ENCODE measurements at regions not wholly inside any gene's neighbourhood (a gene's known extent, or its start where the extent isn't known, plus 50 kb on each side); places are given as distances from the start of the nearest gene placed in this dataset.
"Not testable (repeated sequence)": the region's sequence is repeated elsewhere in the genome, so short reads cannot be mapped to it uniquely, and the experiment has no call there.

DNA sequence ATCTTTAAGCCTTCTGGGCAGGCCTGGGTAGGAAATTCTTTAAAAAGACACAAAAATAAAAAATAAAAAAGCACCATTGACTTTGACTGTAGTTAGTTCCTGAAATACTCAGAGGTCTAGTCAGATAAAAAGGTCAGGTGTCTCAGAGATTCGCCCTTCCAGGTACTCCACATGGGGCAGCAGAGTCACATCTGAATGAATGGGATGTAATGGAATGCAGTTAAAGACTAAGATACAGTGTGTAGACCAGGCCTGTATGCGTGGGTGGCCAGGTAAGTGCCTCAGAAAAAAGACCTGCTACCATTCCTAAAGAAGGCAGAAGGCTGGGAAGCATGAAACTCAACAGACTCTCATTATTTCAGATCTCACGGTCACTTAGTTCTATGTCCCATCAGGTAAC, 68.6 kb upstream of the SEM1 start:
- TF ChIP-seq POLR2A (IDR thresholded peaks at IDR 0.05) = no peak
- TF ChIP-seq POLR2AphosphoS5 (IDR thresholded peaks at IDR 0.05) = no peak
- no peak for TF ChIP-seq EP300 (IDR thresholded peaks at IDR 0.05)
- no peak for TF ChIP-seq CTCF (IDR thresholded peaks at IDR 0.05)
- WGBS, 2 donors = 61 to 70% methylated on average over 3 of the region's 3 CpGs

DNA sequence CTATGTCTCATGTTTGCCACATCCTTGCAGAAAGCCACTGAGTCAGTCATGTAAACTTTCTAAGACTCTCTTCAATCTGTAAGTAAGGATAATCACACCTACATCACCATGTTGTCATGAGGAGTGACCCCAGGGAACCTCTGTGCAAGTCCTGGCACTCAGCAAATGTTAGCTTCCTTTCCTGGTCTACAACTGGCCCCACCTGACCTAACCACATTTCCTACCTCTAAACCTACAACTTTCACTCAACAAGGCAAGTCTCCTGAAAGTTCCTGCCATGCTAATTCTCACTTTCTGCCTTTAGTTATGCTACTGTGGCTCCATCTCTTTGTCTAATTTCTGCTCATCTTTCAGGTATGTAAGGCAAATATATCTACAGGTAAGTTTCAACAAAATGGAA, 72.3 kb upstream of the SEM1 start:
- DNase-seq (no peak), ATAC-seq (ENCODE audit: low FRiP score in 2 of 2) (no peak)
- Histone ChIP-seq H3K27ac (no peak overlapping the region), H3K36me3 (no peaks in the 10 kb centered on the region), H3K4me3 (no peak overlapping the region), H3K4me1 (no peaks in the 10 kb centered on the region), H3K27me3 (no peaks in the 10 kb centered on the region), H3K9me3 (no peaks in the 10 kb centered on the region)
- TF ChIP-seq CTCF (IDR thresholded peaks at IDR 0.05) (no peak), POLR2AphosphoS5 (IDR thresholded peaks at IDR 0.05) (no peak), POLR2A (IDR thresholded peaks at IDR 0.05) (no peak), EP300 (IDR thresholded peaks at IDR 0.05) (no peak)

More for the DNA sequence above, 68.6 kb upstream of the SEM1 start:
- H3K4me3 ChIP-seq = no peak overlapping the region
- no peak overlapping the region for H3K27ac ChIP-seq
- H3K4me1 ChIP-seq = no peaks in the 10 kb centered on the region
- no peak for ATAC-seq (ENCODE audit: low FRiP score in 2 of 2)
- no peaks in the 10 kb centered on the region for H3K9me3 ChIP-seq
- H3K36me3 ChIP-seq = no peaks in the 10 kb centered on the region
- no peaks in the 10 kb centered on the region for H3K27me3 ChIP-seq
- DNase-seq = no peak

DNA sequence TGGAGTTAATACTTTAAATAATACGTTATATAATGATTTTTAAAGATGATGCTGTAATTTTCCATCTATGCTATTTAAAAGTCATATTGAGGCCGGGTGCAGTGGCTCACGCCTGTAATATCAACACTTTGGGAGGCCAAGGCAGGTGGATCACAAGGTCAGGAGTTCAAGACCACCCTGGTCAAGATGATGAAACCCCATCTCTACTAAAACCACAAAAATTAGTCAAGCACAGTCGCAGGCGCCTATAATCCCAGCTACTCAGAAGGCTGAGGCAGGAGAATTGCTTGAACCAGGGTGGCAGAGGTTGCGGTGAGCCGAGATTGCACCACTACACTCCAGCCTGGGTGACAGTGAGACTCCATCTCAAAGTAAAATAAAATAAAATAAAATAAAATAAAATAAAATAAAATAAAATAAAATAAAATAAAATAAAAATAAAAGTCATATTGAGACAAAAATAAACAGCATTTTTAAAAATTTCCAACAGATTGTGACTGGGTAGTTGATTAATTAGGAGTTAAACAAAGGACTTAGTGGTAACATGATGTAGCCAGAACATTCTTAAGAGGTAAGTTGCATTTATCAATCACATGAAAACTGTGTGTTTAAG, 73.1 kb upstream of the SEM1 start:
- WGBS, 2 donors = 70 to 77% methylated on average over 7 of the region's 7 CpGs
- H3K4me1 ChIP-seq, H3K9me3 ChIP-seq: not testable (repeated sequence)

DNA sequence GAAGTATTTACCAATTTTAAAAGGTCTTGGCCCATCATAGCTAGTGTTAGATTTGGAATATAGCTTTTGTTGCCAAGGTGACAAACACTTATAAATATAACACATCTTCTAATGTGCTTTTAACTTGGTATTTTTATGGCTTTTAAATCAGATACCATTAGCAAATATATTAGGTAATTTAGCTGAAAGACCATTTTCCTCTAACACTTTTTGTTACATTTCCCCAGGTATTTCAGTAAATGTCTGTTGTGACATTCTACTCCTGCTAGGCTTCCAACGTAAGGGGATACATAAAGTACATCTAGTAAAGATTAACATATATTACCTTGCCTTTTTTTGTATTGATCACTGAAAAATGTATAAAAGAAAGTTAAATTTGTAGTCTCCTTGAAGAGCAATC, 75.0 kb upstream of the SEM1 start:
- 62 to 64% methylated on average over 1 of the region's 1 CpG for WGBS, 2 donors
- ATAC-seq (ENCODE audit: low FRiP score in 2 of 2) (no peak), DNase-seq (no peak)
- Histone ChIP-seq H3K27ac (no peak overlapping the region), H3K27me3 (no peaks in the 10 kb centered on the region), H3K9me3 (no peaks in the 10 kb centered on the region), H3K36me3 (no peaks in the 10 kb centered on the region), H3K4me1 (no peaks in the 10 kb centered on the region), H3K4me3 (no peak overlapping the region)
- TF ChIP-seq EP300 (IDR thresholded peaks at IDR 0.05) = no peak
- no peak for TF ChIP-seq CTCF (IDR thresholded peaks at IDR 0.05)
- TF ChIP-seq POLR2AphosphoS5 (IDR thresholded peaks at IDR 0.05) = no peak
- no peak for TF ChIP-seq POLR2A (IDR thresholded peaks at IDR 0.05)

More for the DNA sequence above, 73.1 kb upstream of the SEM1 start:
- not testable (repeated sequence) for H3K36me3 ChIP-seq; H3K27ac ChIP-seq; H3K4me3 ChIP-seq; DNase-seq; H3K27me3 ChIP-seq; ATAC-seq (ENCODE audit: low FRiP score in 2 of 2)

DNA sequence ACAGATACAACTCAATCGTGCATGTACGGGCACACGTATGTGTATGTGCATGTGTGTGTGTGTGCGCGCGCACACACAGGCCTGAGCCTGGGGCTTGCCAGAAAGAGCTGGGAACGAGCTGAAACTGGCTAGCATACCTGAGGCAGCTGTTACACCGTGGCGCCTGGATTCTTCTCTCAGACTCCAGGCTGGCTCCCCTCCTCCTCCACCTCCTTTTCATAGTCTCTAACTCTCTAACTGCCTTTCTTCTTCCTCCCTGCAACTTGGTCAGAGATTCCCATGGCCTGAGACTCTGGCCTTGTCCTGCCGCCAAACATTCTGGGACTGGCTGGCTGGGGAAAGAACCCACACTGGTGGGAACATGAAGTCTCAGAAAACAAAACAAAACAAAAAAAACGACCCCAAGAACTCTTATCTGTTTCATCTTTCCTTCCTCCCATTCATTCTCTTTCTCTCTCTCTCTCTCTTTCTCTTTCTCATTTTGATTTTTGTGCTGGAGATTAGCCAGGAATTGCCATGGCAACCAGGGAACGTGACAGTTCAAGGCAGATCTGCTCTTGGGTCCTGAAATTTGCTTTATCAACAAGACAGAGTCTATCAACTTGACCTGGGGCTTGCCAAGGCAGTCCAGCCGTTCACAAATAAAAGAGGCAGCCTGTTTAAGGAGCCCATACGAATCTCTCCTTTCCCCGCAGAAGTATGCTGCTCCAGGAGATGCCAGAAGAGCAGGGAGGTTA, 76.8 kb upstream of the SEM1 start:
- TF ChIP-seq POLR2A (IDR thresholded peaks at IDR 0.05) (no peak), EP300 (IDR thresholded peaks at IDR 0.05) (no peak), CTCF (IDR thresholded peaks at IDR 0.05) (no peak), POLR2AphosphoS5 (IDR thresholded peaks at IDR 0.05) (no peak)
- Histone ChIP-seq H3K4me1 (no peaks in the 10 kb centered on the region), H3K27me3 (no peaks in the 10 kb centered on the region), H3K36me3 (no peaks in the 10 kb centered on the region), H3K4me3 (no peak overlapping the region), H3K27ac (no peak overlapping the region), H3K9me3 (no peaks in the 10 kb centered on the region)
- WGBS, 2 donors = 53 to 61% methylated on average over 14 to 15 of the region's 15 CpGs
- DNase-seq = peak in 1 of 2 donors; percentile 21
- ATAC-seq (ENCODE audit: low FRiP score in 2 of 2) = no peak
